Left colon (tissue), 2 donors: ENCODE measurements at regions not wholly inside any gene's neighbourhood (a gene's known extent, or its start where the extent isn't known, plus 50 kb on each side); places are given as distances from the start of the nearest gene placed in this dataset.

Source experiments
- ATAC-seq: fragments of 200-7000 bp; cut with Tn5 transposase; one replicate; pipeline ENCODE4 v1.9.1; 2020; ENCODE audit warnings: mild to moderate bottlenecking, moderate library complexity
- DNase-seq, 2 donors: peaks; one replicate each; pipeline ENCODE4 v3.0.0-alpha.2; 2020
- intact Hi-C, 2 donors: fragments of 100-400 bp; cut with DNase I in 1 of 2; cut with micrococcal nuclease in 1 of 2; formaldehyde crosslinking; loops; one replicate each; pipeline versions ENCODE4 v1.11.2 to v1.14.0; 2022; cut with DNase I, micrococcal nuclease
- donor health status: DM: no; HTN: no; CAD: no.
- donor health status: DM: yes; HTN: yes; CAD: no.

DNA sequence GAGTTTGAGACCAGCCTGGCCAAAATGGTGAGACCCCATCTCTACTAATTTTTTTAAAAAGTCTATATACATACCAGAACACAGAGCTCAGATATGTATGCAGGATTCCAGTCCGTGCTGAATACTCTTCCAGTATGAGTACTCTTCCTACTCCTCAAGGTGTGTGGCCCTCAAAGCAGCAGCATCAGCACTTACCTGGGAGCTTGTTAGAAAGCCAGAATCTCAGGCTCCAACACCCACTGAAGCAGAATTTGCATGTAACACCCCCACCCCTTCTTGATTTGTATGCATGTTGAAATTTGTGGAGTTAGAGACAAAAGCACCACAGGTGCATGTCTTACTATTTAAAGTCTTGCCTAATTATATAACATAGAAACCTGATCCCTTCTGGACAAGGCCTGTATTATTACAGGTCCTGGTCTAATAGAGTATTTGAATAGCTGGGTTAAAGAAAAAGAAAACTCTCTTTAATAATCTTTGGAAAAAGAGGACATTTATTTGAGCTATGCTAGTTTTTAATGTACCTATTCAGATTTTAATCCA, 50.3 kb upstream of the NFE2L2 start:
- DNase-seq: no peak
- ATAC-seq: no peak
- intact Hi-C loops: no loop called here

DNA sequence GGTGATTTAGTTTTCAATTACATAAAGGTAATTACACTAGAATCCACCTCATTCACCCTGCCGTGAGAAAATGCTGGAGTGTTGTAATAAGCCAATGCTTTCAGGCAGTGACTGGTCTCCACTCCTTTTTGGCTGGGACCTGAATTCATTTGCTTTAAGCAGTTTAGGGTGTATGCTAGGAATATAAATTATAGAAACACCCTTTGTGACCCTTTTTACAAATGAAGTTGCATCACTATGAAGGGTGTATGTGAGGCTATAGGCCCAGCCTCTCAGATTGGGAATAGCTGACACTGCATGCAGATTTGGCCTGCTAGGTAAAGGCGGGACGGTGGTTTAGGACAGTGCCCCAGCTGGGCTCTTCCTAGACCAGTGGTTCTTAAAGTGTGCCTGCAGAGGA, 50.8 kb upstream of the NFE2L2 start:
- no peak for DNase-seq
- ATAC-seq: no peak
- intact Hi-C loops: no loop called here

GRCh38 chr2:177316756-177317155, 52.2 kb upstream of the NFE2L2 start:
- ATAC-seq (peak; percentile 57), DNase-seq (no peak)
- intact Hi-C loops: no loop called here

- intact Hi-C loops: no loop called here
- ATAC-seq (peak; percentile 23), DNase-seq (no peak)
Observed at GRCh38 chr2:177317443-177317842, 52.9 kb upstream of the NFE2L2 start.

GRCh38 chr2:177317857-177318256, 53.3 kb upstream of the NFE2L2 start:
- DNase-seq (no peak), ATAC-seq (no peak)
- intact Hi-C loops: no loop called here

GRCh38 chr2:177318613-177319012, 54.1 kb upstream of the NFE2L2 start:
- no peak for ATAC-seq
- no peak for DNase-seq
- intact Hi-C loops: no loop called here

GRCh38 chr2:177320596-177320995, 56.1 kb upstream of the NFE2L2 start:
- intact Hi-C loops: no loop called here
- no peak for DNase-seq
- ATAC-seq: no peak

DNA sequence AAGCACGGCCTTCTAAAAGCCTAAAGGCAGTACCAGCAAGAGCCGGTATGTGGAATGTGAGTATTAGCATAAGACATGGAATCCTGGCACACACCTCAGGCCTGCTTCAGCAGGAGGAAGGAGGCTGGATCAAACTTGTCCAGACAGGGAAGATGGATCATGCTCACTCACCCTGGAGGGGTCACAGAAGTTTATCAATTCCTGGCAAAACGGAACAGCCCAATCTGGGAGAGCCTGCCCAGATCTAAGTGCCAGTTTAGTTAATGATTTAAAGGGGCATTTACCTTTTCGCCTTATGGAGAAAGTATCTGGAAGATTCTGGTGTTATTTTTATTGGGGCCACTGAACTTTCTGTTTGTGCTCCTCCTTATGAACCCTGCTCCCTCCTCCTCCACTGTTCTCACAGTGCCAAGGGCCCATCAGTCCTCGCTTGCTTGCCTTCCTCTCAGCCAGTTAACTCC, 58.3 kb upstream of the NFE2L2 start:
- intact Hi-C loops: no loop called here
- ATAC-seq: peak; percentile 82
- DNase-seq: peak; percentile 32 to 76

- intact Hi-C loops: no loop called here
- ATAC-seq (peak; percentile 24), DNase-seq (no peak)
Observed at GRCh38 chr2:177324797-177325196, 60.3 kb upstream of the NFE2L2 start.

DNA sequence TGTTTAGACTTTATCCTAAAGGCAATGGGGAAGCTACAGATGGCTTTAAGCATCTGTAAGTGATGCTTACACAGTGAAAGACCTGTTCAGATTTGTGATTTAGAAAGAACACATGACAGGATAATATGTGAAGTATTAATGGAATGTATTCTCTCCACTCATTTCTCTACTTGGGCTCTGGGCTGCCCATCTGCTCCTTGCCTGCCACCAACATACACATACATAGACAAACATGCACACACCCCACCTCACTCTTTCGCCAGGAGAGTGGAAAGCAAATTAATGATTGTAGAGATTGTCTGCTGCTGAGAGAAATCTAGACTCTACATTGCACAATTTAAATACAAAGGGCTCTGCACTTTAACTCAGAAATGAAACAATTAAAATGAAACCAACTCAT, 61.0 kb upstream of the NFE2L2 start:
- peak; percentile 26 for ATAC-seq
- intact Hi-C loops: no loop called here
- DNase-seq: no peak

GRCh38 chr2:177326005-177326404, 61.5 kb upstream of the NFE2L2 start:
- ATAC-seq (no peak), DNase-seq (no peak)
- intact Hi-C loops: no loop called here

DNA sequence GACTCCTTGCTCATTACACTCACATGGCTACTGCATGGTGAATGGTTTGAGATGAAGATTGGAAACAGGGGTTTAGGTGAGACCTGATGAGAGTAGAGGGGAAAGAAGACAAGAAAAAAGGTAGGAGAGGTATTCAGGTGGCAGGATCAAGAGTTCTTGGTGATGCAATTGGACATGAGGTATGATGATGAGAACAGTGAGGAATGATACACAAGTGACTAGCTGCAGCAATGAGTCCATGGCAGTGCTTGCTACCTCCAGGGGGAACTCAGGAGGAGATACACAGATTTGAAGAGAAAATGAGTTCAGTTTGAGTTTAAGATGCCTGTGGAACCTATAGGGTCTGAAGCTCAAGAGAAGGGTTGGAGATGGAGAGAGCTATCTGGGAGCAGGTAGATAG, 62.1 kb upstream of the NFE2L2 start:
- intact Hi-C loops: no loop called here
- ATAC-seq (no peak), DNase-seq (no peak)

DNA sequence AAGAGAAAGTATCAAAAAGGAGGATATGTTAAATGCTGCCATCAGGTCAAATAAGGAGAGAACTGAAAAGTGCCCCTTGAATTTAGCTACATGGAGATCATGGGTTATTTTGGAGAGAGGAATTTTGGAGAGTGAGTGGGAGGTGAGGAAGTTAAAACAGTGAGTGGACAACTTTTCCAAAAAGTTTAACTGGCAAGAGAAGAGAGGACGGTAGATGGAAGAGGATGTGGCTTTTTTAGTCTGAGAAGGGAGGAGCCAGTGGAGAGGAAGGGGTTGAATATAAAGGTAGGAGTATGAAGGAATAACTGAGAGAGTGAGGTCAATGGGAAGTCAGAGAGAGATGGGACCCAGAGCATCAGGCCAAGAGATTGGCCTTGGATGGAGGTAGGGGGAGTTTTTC, 62.5 kb upstream of the NFE2L2 start:
- intact Hi-C loops: no loop called here
- ATAC-seq (no peak), DNase-seq (no peak)

DNA sequence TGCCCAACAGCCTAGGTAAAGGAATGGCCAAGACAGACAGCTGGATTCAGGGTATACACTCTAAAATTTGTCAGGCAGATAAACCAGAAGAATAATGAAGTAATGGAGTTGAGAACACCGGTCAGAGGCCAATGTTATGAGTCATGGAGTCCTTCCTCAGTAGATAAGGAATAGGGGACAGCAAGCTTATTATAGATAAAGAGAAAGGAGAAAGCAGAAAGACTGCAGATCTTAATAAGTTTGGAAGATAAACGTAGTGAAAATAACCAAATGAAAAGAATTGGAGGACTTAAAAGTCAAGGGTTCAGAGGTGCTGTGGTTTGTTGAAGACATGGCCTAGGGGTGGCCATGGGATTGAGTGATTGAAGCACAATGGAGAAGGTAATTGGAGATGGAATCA, 63.5 kb upstream of the NFE2L2 start:
- intact Hi-C loops: no loop called here
- ATAC-seq: no peak
- no peak for DNase-seq

DNA sequence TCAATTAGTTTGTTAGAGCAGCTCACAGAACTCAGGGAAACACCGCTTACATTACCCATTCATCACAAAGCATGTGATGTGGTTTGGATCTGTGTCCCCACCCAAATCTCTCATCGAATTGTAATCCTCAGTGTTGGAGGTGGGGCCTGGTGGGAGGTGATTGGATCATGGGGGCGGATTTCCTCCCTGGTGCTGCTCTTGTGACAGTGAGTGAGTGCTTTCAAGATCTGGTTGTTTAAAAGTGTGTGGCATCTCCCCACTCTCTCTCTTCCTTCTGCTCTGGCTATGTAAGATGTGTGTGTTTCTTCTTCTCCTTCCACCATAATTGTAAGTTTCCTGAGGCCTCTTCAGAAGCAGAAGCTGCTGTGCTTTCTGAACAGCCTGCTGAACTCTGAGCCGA, 63.5 kb upstream of the AGPS start:
- intact Hi-C loops: no loop called here
- ATAC-seq (no peak), DNase-seq (no peak)

DNA sequence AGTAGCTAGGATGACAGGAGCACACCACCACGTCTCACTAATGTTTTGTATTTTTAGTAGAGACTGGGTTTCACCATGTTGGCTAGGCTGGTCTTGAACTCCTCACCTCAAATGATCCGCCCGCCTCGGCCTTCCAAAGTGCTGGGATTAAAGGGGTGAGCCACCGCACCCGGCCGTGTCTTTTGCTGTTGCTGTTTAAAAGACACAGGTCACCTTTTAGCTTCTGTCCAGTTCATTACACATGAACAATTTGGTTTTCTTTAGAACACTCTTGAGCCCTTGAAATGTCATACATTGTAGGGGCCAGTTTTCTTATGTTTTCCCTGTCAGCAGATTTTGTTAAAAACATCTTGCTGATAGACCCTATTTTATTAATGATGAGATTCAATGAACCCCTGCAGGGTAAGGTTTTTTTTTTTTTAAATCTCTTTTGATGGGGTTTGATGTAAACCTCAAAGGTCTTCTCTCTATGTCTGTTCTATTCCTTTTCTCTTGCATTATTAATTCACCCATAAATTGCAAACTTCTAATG, 61.0 kb upstream of the AGPS start:
- intact Hi-C loops: loop anchor here (10.0 kb wide), 3 partner anchors 167 to 393 kb away; no protein-coding TSS in a partner anchor
- ATAC-seq (no peak), DNase-seq (no peak)

GRCh38 chr2:177332026-177332991, 60.3 kb upstream of the AGPS start:
- ATAC-seq (peak; percentile 79), DNase-seq (peak; percentile 38 to 41)
- intact Hi-C loops: loop anchor here (2.0 to 10.0 kb wide), 4 partner anchors 168 to 392 kb away; no protein-coding TSS in a partner anchor

DNA sequence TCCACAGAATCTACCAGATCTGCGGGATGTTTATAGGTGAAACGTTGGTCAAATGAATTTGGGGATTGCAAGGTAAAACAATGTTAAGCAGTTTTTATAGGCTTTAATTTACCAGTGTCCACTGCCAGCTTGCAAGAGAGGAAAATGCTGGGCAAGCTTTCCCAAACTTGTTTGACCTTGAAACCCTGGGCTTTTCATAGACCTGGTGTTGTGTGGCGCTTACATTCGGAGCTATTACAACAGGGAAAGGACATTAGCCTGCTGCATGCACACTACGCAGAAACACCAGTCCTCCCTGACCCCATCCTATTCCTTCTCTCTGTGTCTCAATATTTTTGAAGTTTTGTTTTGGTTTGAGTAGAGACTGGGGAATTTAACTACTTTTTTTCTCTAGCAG, 59.6 kb upstream of the AGPS start:
- ATAC-seq (no peak), DNase-seq (no peak)
- intact Hi-C loops: loop anchor here (2.0 to 10.0 kb wide), 4 partner anchors 168 to 392 kb away; no protein-coding TSS in a partner anchor

- no peak for DNase-seq
- peak; percentile 67 for ATAC-seq
- intact Hi-C loops: loop anchor here (2.0 to 10.0 kb wide), 4 partner anchors 82 to 390 kb away; no protein-coding TSS in a partner anchor
Observed at GRCh38 chr2:177334940-177335543, 57.5 kb upstream of the AGPS start.
